Psoas muscle (tissue), 7 donors: ENCODE measurements at regions not wholly inside any gene's neighbourhood (a gene's known extent, or its start where the extent isn't known, plus 50 kb on each side); places are given as distances from the start of the nearest gene placed in this dataset.
"Not testable (repeated sequence)": the region's sequence is repeated elsewhere in the genome, so short reads cannot be mapped to it uniquely, and the experiment has no call there.

Experiments
- ATAC-seq, 4 donors: fragments of 200-7000 bp; cut with Tn5 transposase; one replicate each; pipeline ENCODE4 v1.9.1; 2020; ENCODE audit warnings: moderate library complexity in 3 of 4, mild to moderate bottlenecking in 2 of 4
- DNase-seq, 2 donors: peaks; one replicate each; pipeline ENCODE4 v3.0.0-alpha.2; 2020
- H3K27ac ChIP-seq: fragments of 200-600 bp; one replicate; pipeline ENCODE4 v1.8.0; 2022
- H3K27me3 ChIP-seq, 3 donors: fragments of 200-600 bp in 1 of 3; one replicate each; pipeline versions ENCODE4 v1.6.1 to v1.8.0; 2013 to 2022; ENCODE audit warnings: low read length in 2 of 3, mild to moderate bottlenecking in 2 of 3, moderate library complexity in 1 of 3; ENCODE audit not compliant: insufficient read depth in 3 of 3
- H3K36me3 ChIP-seq, 2 donors: fragments of 200-600 bp in 1 of 2; one replicate each; pipeline versions ENCODE4 v1.6.1 to v1.8.0; 2013 to 2022; ENCODE audit warnings: low read depth in 1 of 2, mild to moderate bottlenecking in 1 of 2, moderate library complexity in 1 of 2; ENCODE audit not compliant: insufficient read depth in 1 of 2
- H3K4me1 ChIP-seq: fragments of 200-600 bp; one replicate; pipeline ENCODE4 v1.8.0; 2022
- H3K4me3 ChIP-seq: fragments of 200-600 bp; one replicate; pipeline ENCODE4 v1.8.0; 2022; ENCODE audit warnings: mild to moderate bottlenecking
- H3K9me3 ChIP-seq: fragments of 200-600 bp; one replicate; pipeline ENCODE4 v1.8.0; 2022
- WGBS, 3 donors: extraction: QIAGEN DNeasy Blood & Tissue Kit; methylation state at CpG; one replicate each; pipeline versions ENCODE4 v1.1.6 to v1.1.7; 2013; 5-methylcytosine and 5-hydroxymethylcytosine counted together
- intact Hi-C, 2 donors: fragments of 100-400 bp; cut with DNase I; formaldehyde crosslinking; loops; one replicate each; pipeline versions ENCODE4 v1.11.0 to v1.14.2; 2022
- TF ChIP-seq, protein P1 (sequence below): fragments of 200-600 bp; IDR thresholded peaks from one replicate; pipeline ENCODE4 v1.8.0; 2022; ENCODE audit warnings: antibody characterized with exemption
- donor health status: healthy with polysubstance abuse.
- donor health status: DM: no; HTN: no; CAD: no; lungs with moderate emphysema.
- donor health status: Bipolar disorder and iron deficiency.
- donor health status: healthy.
- donor health status: DM: yes; HTN: yes; CAD: no.
- donor health status: DM: no; HTN: no; CAD: no.
- donor health status: DM: yes; HTN: yes; CAD: no.

GRCh38 chr2:49715597-49715996 lies 561.3 kb upstream of the FSHR start:
- TF ChIP-seq, protein P1, sequence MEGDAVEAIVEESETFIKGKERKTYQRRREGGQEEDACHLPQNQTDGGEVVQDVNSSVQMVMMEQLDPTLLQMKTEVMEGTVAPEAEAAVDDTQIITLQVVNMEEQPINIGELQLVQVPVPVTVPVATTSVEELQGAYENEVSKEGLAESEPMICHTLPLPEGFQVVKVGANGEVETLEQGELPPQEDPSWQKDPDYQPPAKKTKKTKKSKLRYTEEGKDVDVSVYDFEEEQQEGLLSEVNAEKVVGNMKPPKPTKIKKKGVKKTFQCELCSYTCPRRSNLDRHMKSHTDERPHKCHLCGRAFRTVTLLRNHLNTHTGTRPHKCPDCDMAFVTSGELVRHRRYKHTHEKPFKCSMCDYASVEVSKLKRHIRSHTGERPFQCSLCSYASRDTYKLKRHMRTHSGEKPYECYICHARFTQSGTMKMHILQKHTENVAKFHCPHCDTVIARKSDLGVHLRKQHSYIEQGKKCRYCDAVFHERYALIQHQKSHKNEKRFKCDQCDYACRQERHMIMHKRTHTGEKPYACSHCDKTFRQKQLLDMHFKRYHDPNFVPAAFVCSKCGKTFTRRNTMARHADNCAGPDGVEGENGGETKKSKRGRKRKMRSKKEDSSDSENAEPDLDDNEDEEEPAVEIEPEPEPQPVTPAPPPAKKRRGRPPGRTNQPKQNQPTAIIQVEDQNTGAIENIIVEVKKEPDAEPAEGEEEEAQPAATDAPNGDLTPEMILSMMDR: no peak
- no peaks in the 10 kb centered on the region for H3K27me3 ChIP-seq
- H3K4me3 ChIP-seq: no peak overlapping the region
- H3K9me3 ChIP-seq: no peaks in the 10 kb centered on the region
- intact Hi-C loops: no loop called here
- WGBS, 3 donors: 79 to 90% (median 86%) methylated on average over 4 of the region's 4 CpGs
- ATAC-seq: no peak
- no peak overlapping the region for H3K27ac ChIP-seq
- no peak for DNase-seq
- H3K36me3 ChIP-seq: no peaks in the 10 kb centered on the region
- no peaks in the 10 kb centered on the region for H3K4me1 ChIP-seq

DNA sequence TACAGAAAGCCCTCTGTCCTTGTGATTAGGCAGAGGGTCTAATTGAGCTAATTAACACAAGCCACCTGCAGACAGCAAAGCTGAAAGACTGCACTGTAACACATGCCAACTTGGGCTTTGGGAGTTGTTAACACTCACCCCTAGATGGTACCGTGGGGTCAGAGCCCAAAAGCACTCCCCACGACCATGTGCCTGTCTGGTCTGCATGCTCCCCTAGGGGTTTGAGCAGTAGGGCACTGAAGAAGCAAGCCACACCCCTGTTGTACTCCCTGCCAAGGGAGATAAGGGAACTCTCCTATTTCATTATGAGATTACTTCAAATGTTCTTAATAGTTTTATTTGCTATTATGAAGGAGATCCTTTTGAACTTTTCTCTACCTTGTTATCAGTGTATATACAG lies 560.1 kb upstream of the FSHR start:
- intact Hi-C loops: no loop called here
- 28 to 46% (median 36%) methylated on average over 2 of the region's 2 CpGs for WGBS, 3 donors
- TF ChIP-seq, protein P1: no peak
- DNase-seq: no peak
- Histone ChIP-seq H3K9me3 (no peaks in the 10 kb centered on the region), H3K4me3 (no peak overlapping the region), H3K27ac (no peak overlapping the region), H3K36me3 (no peaks in the 10 kb centered on the region), H3K4me1 (no peaks in the 10 kb centered on the region), H3K27me3 (no peaks in the 10 kb centered on the region)
- no peak for ATAC-seq

- ATAC-seq: no peak
- intact Hi-C loops: no loop called here
- 88 to 95% (median 93%) methylated on average over 3 of the region's 3 CpGs for WGBS, 3 donors
- Histone ChIP-seq H3K9me3 (no peaks in the 10 kb centered on the region), H3K27ac (no peak overlapping the region), H3K36me3 (no peaks in the 10 kb centered on the region), H3K4me3 (no peak overlapping the region), H3K27me3 (no peaks in the 10 kb centered on the region), H3K4me1 (no peaks in the 10 kb centered on the region)
- TF ChIP-seq, protein P1: no peak
- DNase-seq: no peak
These were observed 548.4 kb upstream of the FSHR start for GRCh38 chr2:49702740-49703139.

- ATAC-seq: no peak
- Histone ChIP-seq H3K27ac (no peak overlapping the region), H3K27me3 (no peaks in the 10 kb centered on the region), H3K4me1 (no peaks in the 10 kb centered on the region), H3K4me3 (no peak overlapping the region), H3K9me3 (no peaks in the 10 kb centered on the region), H3K36me3 (no peaks in the 10 kb centered on the region)
- intact Hi-C loops: no loop called here
- TF ChIP-seq, protein P1: no peak
- DNase-seq: no peak
These were observed 539.6 kb upstream of the FSHR start for GRCh38 chr2:49693961-49694360.

DNA sequence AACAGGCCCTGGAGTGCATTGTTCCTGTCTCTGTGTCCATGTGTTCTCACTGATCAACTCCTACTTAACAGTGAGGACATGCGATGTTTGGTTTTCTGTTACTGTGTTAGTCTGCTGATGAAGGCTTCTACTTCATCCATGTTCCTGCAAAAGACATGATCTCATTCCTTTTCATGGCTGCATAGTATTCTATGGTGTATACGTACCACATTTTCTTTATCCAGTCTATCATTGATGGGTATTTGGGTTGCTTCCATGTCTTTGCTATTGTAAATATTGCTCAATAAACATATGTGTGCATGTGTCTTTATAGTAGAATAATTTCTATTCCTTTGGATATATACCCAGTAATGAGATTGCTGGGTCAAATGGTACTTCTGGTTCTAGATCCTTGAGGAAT lies 537.7 kb upstream of the FSHR start:
- DNase-seq, H3K27me3 ChIP-seq, H3K27ac ChIP-seq, intact Hi-C loops, H3K36me3 ChIP-seq, H3K4me3 ChIP-seq, H3K4me1 ChIP-seq, ATAC-seq, H3K9me3 ChIP-seq: not testable (repeated sequence)
- 94 to 97% (median 96%) methylated on average over 2 of the region's 2 CpGs for WGBS, 3 donors
